GM23338 (cell line): ENCODE measurements at regions not wholly inside any gene's neighbourhood (a gene's known extent, or its start where the extent isn't known, plus 50 kb on each side); places are given as distances from the start of the nearest gene placed in this dataset.
"Not testable (repeated sequence)": the region's sequence is repeated elsewhere in the genome, so short reads cannot be mapped to it uniquely, and the experiment has no call there.

Experiments used
- ATAC-seq: fragments of 200-7000 bp; cut with Tn5 transposase; 3 replicates; pipeline ENCODE4 v1.9.1; 2020
- DNase-seq: peaks from one replicate; pipeline ENCODE4 v3.0.0-alpha.2; 2015; ENCODE audit warnings: low spot score
- H2AFZ ChIP-seq: fragments of 200-600 bp; sonication (generic); 2 replicates; pipeline ENCODE4 v1.8.0; 2016; ENCODE audit warnings: antibody characterized with exemption, mild to moderate bottlenecking, moderate library complexity
- H3F3A ChIP-seq: fragments of 200-600 bp; sonication (generic); replicated peaks from 2 replicates; pipeline ENCODE4 v1.8.0; 2017; ENCODE audit warnings: antibody characterized with exemption, mixed run types, low read depth
- H3K27ac ChIP-seq: fragments of 200-600 bp; sonication (generic); 2 replicates; pipeline ENCODE4 v1.6.1; 2016; ENCODE audit warnings: low read depth
- H3K27me3 ChIP-seq: fragments of 200-600 bp; sonication (generic); 2 replicates; pipeline ENCODE4 v1.8.0; 2016; ENCODE audit warnings: mild to moderate bottlenecking, mixed run types, moderate library complexity; ENCODE audit not compliant: insufficient read depth
- H3K36me3 ChIP-seq: fragments of 200-600 bp; sonication (generic); 2 replicates; pipeline ENCODE4 v1.8.0; 2016; ENCODE audit warnings: mild to moderate bottlenecking; ENCODE audit not compliant: insufficient read depth
- H3K4me1 ChIP-seq: fragments of 200-600 bp; sonication (generic); 2 replicates; pipeline ENCODE4 v1.8.0; 2016; ENCODE audit warnings: mild to moderate bottlenecking, moderate library complexity; ENCODE audit not compliant: insufficient read depth
- H3K4me2 ChIP-seq: fragments of 200-600 bp; sonication (generic); 2 replicates; pipeline ENCODE4 v1.7.1; 2017; ENCODE audit warnings: mixed run types
- H3K4me3 ChIP-seq: fragments of 200-600 bp; sonication (generic); 2 replicates; pipeline ENCODE4 v1.6.1; 2016; ENCODE audit warnings: mixed run types
- H3K79me2 ChIP-seq: fragments of 200-600 bp; sonication (generic); replicated peaks from 2 replicates; pipeline ENCODE4 v1.8.0; 2017; ENCODE audit warnings: mild to moderate bottlenecking; ENCODE audit not compliant: insufficient read depth
- H3K9me2 ChIP-seq: fragments of 200-600 bp; sonication (generic); 2 replicates; pipeline ENCODE4 v1.8.0; 2017; ENCODE audit not compliant: insufficient read depth
- H4K20me1 ChIP-seq: fragments of 200-600 bp; sonication (generic); replicated peaks from 2 replicates; pipeline ENCODE4 v1.8.0; 2017; ENCODE audit warnings: mild to moderate bottlenecking; ENCODE audit not compliant: insufficient read depth
- H3K27ac Mint-ChIP-seq: 2 replicates; pipeline ENCODE4 v1.8.0; 2020; ENCODE audit warnings: inconsistent platforms, mild to moderate bottlenecking, moderate library complexity, mixed read lengths
- H3K27me3 Mint-ChIP-seq: 3 replicates; pipeline ENCODE4 v1.8.0; 2022; ENCODE audit warnings: low read depth, mild to moderate bottlenecking, moderate library complexity, mixed read lengths, inconsistent platforms; ENCODE audit not compliant: insufficient read depth, poor library complexity
- H3K36me3 Mint-ChIP-seq: 3 replicates; pipeline ENCODE4 v1.8.0; 2021; ENCODE audit warnings: low read depth, mild to moderate bottlenecking, inconsistent platforms, moderate library complexity, mixed read lengths
- H3K4me1 Mint-ChIP-seq: 3 replicates; pipeline ENCODE4 v1.8.0; 2020; ENCODE audit warnings: mild to moderate bottlenecking, inconsistent platforms, mixed read lengths
- H3K4me3 Mint-ChIP-seq: 3 replicates; pipeline ENCODE4 v1.8.0; 2021; ENCODE audit warnings: moderate library complexity, mild to moderate bottlenecking, inconsistent platforms, mixed read lengths
- H3K9me3 Mint-ChIP-seq: 3 replicates; pipeline ENCODE4 v1.8.0; 2020; ENCODE audit warnings: moderate library complexity, mild to moderate bottlenecking, inconsistent platforms, mixed read lengths
- CREB1 ChIP-seq: fragments of 250-450 bp; sonication (Bioruptor Pico); IDR thresholded peaks from 2 replicates; pipeline ENCODE4 v1.5.0; 2020; ENCODE audit warnings: low read depth, mild to moderate bottlenecking, moderate library complexity
- EZH2 ChIP-seq: fragments of 200-600 bp; sonication (generic); IDR thresholded peaks from one replicate; pipeline ENCODE4 v1.8.0; 2017; ENCODE audit warnings: antibody characterized with exemption, mild to moderate bottlenecking, low read depth; ENCODE audit not compliant: unreplicated experiment
- EZH2phosphoT487 ChIP-seq: fragments of 200-600 bp; sonication (generic); IDR thresholded peaks from one replicate; pipeline ENCODE4 v1.8.1; 2018; ENCODE audit warnings: antibody characterized with exemption; ENCODE audit not compliant: unreplicated experiment
- NANOG ChIP-seq: IDR thresholded peaks from 2 replicates; pipeline ENCODE4 v1.6.1; 2016; ENCODE audit warnings: antibody characterized with exemption, borderline replicate concordance
- POLR2AphosphoS5 ChIP-seq: IDR thresholded peaks from 2 replicates; pipeline ENCODE4 v1.6.1; 2016; ENCODE audit warnings: antibody characterized with exemption, low read depth
- STAT1 ChIP-seq: IDR thresholded peaks from one replicate; pipeline ENCODE4 v1.6.1; 2016; ENCODE audit warnings: antibody characterized with exemption; ENCODE audit not compliant: unreplicated experiment
- ZNF331 ChIP-seq: fragments of 250-450 bp; sonication (Bioruptor Pico); IDR thresholded peaks from 2 replicates; pipeline ENCODE4 v1.5.0; 2020; ENCODE audit warnings: low read depth, mild to moderate bottlenecking, moderate library complexity
- TF ChIP-seq, protein P1 (sequence below): fragments of 250-450 bp; sonication (Bioruptor Pico); IDR thresholded peaks from 2 replicates; pipeline ENCODE4 v1.5.0; 2020; ENCODE audit warnings: mild to moderate bottlenecking, moderate library complexity
- TF ChIP-seq, protein P2 (sequence below): IDR thresholded peaks from one replicate; pipeline ENCODE4 v1.6.1; 2018; ENCODE audit warnings: antibody characterized with exemption; ENCODE audit not compliant: unreplicated experiment
- TF ChIP-seq, protein P3 (sequence below): IDR thresholded peaks from 2 replicates; pipeline ENCODE4 v1.6.1; 2016; ENCODE audit warnings: antibody characterized with exemption

DNA sequence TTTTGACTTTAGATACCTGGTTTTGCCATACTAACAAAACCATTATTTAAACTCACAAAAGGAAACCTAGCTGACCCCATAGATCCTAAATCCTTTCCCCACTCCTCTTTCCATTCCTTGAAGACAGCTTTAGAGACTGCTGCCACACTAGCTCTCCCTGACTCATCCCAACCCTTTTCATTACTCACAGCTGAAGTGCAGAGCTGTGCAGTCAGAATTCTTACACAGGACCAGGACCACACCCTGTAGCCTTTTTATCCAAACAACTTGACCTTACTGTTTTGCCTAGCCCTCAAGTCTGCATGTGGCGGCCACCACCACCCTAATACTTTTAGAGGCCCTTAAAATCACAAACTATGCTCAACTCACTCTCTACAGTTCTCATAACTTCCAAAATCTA is 325.1 kb upstream of the KCNMB2 start:
- not testable (repeated sequence) for H3K27me3 Mint-ChIP-seq, H3K9me3 Mint-ChIP-seq, H3K36me3 Mint-ChIP-seq, ATAC-seq, H3K9me2 ChIP-seq, H3K4me2 ChIP-seq, H3K27ac ChIP-seq, H3K4me3 ChIP-seq, H3K27ac Mint-ChIP-seq, DNase-seq, H3K4me3 Mint-ChIP-seq, H3K27me3 ChIP-seq, H2AFZ ChIP-seq, H4K20me1 ChIP-seq, H3K79me2 ChIP-seq, H3F3A ChIP-seq, H3K36me3 ChIP-seq
- H3K4me1 ChIP-seq: peaks cover 13% of the 10 kb centered on the region
- H3K4me1 Mint-ChIP-seq: peaks cover 21% of the 10 kb centered on the region

DNA sequence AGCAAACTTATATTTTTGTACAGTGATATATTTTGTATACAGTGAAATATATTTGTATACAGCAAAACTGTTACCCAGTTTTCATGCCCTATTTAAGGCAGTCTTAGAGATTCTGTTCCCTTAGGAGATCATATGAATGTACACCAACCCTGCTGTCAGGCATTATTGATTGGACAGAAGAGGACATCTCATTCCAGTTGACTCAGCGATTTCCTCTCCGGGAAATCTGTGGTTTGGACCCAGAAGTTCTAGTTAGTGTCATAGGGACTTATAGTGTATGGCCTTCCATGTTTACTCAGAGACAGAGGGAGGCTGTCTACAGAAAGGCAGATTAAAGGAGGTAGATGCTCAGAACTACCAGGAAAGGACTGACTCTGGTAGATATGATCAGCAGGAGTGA is 318.8 kb upstream of the KCNMB2 start:
- no peaks in the 10 kb centered on the region; the same call in 2 of the 3 replicates for H3K36me3 Mint-ChIP-seq
- H3K36me3 ChIP-seq: no peaks in the 10 kb centered on the region
- H3K4me1 Mint-ChIP-seq: peaks cover 7% of the 10 kb centered on the region
- H3K9me3 Mint-ChIP-seq: peaks cover 5% of the 10 kb centered on the region; the same call in 1 of the 3 replicates
- peaks cover 4% of the 10 kb centered on the region for H3K27me3 Mint-ChIP-seq
- no peaks in the 10 kb centered on the region for H4K20me1 ChIP-seq
- H3K4me3 ChIP-seq: no peak overlapping the region
- no peak overlapping the region for H3K27ac ChIP-seq
- DNase-seq (no peak), ATAC-seq (no peak)
- H3K9me2 ChIP-seq: peaks cover 5% of the 10 kb centered on the region; the same call in 1 of the 2 replicates
- H3F3A ChIP-seq: no peaks in the 10 kb centered on the region
- no peaks in the 10 kb centered on the region for H3K79me2 ChIP-seq
- no peak overlapping the region; the same call in 1 of the 2 replicates for H3K27ac Mint-ChIP-seq
- no peak overlapping the region for H2AFZ ChIP-seq
- H3K4me2 ChIP-seq: no peak overlapping the region
- no peak overlapping the region for H3K4me3 Mint-ChIP-seq
- H3K27me3 ChIP-seq: no peaks in the 10 kb centered on the region
- peaks cover 4% of the 10 kb centered on the region for H3K4me1 ChIP-seq
- TF ChIP-seq EZH2phosphoT487 (no peak), CREB1 (CRISPR knock-in tag) (no peak), EZH2 (no peak), STAT1 (no peak), POLR2AphosphoS5 (no peak), ZNF331 (CRISPR knock-in tag) (no peak), NANOG (no peak)
- TF ChIP-seq, protein P1, sequence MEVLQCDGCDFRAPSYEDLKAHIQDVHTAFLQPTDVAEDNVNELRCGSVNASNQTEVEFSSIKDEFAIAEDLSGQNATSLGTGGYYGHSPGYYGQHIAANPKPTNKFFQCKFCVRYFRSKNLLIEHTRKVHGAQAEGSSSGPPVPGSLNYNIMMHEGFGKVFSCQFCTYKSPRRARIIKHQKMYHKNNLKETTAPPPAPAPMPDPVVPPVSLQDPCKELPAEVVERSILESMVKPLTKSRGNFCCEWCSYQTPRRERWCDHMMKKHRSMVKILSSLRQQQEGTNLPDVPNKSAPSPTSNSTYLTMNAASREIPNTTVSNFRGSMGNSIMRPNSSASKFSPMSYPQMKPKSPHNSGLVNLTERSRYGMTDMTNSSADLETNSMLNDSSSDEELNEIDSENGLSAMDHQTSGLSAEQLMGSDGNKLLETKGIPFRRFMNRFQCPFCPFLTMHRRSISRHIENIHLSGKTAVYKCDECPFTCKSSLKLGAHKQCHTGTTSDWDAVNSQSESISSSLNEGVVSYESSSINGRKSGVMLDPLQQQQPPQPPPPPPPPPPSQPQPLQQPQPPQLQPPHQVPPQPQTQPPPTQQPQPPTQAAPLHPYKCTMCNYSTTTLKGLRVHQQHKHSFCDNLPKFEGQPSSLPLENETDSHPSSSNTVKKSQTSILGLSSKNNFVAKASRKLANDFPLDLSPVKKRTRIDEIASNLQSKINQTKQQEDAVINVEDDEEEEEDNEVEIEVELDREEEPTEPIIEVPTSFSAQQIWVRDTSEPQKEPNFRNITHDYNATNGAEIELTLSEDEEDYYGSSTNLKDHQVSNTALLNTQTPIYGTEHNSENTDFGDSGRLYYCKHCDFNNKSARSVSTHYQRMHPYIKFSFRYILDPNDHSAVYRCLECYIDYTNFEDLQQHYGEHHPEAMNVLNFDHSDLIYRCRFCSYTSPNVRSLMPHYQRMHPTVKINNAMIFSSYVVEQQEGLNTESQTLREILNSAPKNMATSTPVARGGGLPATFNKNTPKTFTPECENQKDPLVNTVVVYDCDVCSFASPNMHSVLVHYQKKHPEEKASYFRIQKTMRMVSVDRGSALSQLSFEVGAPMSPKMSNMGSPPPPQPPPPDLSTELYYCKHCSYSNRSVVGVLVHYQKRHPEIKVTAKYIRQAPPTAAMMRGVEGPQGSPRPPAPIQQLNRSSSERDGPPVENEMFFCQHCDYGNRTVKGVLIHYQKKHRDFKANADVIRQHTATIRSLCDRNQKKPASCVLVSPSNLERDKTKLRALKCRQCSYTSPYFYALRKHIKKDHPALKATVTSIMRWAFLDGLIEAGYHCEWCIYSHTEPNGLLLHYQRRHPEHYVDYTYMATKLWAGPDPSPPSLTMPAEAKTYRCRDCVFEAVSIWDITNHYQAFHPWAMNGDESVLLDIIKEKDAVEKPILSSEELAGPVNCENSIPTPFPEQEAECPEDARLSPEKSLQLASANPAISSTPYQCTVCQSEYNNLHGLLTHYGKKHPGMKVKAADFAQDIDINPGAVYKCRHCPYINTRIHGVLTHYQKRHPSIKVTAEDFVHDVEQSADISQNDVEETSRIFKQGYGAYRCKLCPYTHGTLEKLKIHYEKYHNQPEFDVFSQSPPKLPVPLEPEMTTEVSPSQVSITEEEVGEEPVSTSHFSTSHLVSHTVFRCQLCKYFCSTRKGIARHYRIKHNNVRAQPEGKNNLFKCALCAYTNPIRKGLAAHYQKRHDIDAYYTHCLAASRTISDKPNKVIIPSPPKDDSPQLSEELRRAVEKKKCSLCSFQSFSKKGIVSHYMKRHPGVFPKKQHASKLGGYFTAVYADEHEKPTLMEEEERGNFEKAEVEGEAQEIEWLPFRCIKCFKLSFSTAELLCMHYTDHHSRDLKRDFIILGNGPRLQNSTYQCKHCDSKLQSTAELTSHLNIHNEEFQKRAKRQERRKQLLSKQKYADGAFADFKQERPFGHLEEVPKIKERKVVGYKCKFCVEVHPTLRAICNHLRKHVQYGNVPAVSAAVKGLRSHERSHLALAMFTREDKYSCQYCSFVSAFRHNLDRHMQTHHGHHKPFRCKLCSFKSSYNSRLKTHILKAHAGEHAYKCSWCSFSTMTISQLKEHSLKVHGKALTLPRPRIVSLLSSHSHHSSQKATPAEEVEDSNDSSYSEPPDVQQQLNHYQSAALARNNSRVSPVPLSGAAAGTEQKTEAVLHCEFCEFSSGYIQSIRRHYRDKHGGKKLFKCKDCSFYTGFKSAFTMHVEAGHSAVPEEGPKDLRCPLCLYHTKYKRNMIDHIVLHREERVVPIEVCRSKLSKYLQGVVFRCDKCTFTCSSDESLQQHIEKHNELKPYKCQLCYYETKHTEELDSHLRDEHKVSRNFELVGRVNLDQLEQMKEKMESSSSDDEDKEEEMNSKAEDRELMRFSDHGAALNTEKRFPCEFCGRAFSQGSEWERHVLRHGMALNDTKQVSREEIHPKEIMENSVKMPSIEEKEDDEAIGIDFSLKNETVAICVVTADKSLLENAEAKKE (CRISPR knock-in tag): no peak
- TF ChIP-seq, protein P2, sequence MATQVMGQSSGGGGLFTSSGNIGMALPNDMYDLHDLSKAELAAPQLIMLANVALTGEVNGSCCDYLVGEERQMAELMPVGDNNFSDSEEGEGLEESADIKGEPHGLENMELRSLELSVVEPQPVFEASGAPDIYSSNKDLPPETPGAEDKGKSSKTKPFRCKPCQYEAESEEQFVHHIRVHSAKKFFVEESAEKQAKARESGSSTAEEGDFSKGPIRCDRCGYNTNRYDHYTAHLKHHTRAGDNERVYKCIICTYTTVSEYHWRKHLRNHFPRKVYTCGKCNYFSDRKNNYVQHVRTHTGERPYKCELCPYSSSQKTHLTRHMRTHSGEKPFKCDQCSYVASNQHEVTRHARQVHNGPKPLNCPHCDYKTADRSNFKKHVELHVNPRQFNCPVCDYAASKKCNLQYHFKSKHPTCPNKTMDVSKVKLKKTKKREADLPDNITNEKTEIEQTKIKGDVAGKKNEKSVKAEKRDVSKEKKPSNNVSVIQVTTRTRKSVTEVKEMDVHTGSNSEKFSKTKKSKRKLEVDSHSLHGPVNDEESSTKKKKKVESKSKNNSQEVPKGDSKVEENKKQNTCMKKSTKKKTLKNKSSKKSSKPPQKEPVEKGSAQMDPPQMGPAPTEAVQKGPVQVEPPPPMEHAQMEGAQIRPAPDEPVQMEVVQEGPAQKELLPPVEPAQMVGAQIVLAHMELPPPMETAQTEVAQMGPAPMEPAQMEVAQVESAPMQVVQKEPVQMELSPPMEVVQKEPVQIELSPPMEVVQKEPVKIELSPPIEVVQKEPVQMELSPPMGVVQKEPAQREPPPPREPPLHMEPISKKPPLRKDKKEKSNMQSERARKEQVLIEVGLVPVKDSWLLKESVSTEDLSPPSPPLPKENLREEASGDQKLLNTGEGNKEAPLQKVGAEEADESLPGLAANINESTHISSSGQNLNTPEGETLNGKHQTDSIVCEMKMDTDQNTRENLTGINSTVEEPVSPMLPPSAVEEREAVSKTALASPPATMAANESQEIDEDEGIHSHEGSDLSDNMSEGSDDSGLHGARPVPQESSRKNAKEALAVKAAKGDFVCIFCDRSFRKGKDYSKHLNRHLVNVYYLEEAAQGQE: no peak
- TF ChIP-seq, protein P3, sequence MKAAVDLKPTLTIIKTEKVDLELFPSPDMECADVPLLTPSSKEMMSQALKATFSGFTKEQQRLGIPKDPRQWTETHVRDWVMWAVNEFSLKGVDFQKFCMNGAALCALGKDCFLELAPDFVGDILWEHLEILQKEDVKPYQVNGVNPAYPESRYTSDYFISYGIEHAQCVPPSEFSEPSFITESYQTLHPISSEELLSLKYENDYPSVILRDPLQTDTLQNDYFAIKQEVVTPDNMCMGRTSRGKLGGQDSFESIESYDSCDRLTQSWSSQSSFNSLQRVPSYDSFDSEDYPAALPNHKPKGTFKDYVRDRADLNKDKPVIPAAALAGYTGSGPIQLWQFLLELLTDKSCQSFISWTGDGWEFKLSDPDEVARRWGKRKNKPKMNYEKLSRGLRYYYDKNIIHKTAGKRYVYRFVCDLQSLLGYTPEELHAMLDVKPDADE: no peak
